Activated CD8-positive, alpha-beta memory T cell treated with anti-CD3 and anti-CD28 coated beads, Interleukin-2, amount 50 U/mL, for 24 hours (primary cell): ENCODE measurements at regions not wholly inside any gene's neighbourhood (a gene's known extent, or its start where the extent isn't known, plus 50 kb on each side); places are given as distances from the start of the nearest gene placed in this dataset.
"Not testable (repeated sequence)": the region's sequence is repeated elsewhere in the genome, so short reads cannot be mapped to it uniquely, and the experiment has no call there.

Experiments
- DNase-seq: peaks from one replicate; pipeline ENCODE4 v3.0.0-alpha.2; 2020; ENCODE audit errors: extremely low read depth

DNA sequence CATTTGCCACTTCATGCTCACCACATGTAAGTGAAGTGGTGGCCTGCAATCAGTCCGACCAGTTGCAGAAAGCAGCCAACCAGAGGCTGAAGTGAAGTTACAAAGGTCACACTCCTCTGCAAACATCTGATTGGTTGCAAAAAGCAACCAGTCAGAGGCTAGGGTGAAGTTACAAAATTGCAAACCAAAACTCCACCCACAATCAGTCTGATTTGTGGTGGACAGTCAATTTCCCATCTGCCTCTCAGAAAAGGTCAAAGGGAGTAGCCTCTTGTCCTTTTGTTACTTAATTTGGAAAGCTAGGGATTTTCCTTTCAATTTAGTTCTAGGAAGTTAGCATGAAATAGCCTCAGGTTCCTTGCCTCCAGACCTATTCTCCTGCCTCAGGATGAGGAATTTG is 185.0 kb downstream of the UXS1 start:
- DNase-seq = no peak

DNA sequence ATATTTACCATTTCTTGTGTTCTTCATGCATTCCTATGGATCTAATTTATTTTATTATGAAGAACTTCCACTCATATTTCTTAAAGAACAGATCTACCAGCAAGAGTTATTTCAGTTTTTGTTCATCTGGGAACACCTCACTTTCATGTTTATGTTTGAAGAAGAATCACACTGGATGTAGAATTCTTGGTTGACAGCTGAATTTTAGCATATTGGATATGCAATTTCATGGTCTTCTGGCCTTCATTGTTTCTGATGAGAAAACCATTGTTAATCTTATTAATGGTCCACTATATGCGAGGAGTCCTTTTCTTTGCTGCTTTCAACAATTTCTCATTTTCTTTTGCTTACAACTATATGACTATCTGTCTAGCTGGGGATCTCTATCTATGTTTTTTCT is 189.2 kb downstream of the UXS1 start:
- DNase-seq = no peak

DNA sequence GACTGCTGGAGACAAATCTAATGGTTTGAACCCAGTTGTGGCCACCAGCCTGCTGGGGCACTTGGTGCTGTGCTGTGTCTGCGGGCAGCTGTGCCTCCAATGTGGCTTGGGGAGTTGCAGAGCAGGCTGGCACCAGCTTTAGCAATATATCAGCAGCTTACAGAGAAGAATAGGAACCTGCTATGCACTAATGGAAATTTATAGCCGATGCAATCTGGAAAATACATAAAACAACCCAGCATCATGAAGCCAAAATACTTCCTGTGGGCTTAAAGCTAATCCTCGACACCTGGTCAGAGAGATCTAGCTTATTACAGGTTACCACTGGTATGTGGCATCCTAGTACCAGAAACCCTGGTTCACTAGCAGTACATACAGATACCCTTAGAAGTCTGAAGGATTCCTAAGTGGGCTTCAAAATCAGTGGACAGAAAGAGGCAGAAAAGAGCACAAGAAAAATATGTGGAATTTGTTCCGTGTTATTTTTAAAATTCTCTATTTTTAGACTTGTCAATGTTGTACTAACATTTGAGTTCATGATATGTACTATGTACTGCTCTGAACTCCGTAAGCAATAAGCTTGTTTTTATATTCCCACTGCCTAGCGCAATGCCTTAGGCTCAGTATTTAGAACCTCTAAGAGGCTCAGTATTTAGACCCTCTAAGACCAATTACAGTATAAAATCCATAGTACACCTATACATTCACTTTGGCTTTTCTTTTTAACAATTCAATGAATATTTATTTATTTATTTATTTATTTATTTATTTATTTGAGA is 194.7 kb downstream of the UXS1 start:
- no peak for DNase-seq

DNA sequence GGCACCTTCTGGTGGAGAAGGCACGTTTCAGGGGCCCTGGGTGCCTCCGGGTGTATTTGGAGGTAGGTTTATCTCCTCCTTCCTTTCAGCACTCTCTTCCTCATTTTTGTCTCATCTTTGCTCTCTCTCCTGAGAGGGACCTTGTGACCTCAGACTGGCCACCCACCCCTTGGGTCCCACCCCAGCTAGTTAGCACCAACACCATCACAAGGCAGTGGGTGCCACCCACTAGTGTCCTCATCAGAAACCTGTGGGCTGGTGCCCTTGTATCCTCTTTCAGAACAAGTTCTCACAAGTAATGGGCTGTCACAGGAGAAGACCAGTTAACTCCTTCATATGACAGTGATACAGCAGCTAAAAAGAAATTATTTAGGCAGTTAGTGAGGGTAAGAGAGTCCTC is 196.4 kb downstream of the UXS1 start:
- DNase-seq = no peak

DNA sequence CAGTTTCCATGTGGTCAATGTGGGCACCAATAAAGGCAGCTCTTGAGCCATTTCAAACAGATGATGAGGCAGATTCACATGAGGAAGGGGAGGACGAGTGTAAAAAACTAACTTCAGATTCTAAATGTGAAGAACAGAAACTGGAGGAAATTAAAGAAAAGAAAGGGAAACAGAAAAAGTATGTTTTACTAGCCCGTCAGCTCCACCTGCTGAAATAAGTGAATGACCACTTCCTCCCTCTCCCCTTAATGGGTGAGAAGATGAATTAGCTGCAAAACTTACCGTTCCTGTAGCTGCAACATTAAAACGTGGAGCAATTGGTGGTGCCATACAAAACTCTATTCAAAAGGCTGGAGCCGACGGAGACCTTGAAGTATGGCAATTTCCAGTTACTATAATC is 203.5 kb downstream of the UXS1 start:
- DNase-seq = no peak

DNA sequence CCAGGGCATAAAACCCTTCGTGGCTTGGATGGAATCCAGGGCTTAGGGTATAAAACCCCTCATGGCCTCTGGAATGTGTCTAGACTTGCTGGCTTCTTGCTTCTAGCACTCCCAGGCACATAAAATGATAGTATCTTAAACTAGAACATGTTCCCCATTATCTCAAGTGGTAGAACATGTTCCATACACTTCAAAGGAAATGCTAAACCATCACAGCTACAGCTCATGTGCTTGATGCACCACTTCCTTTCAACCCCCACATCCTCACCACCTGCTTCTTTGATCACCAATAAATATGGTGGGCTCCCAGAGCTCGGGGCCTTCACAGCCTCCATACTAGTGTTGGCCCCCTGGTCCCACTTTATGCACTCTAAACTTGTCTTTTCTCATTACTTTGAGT is 204.3 kb downstream of the UXS1 start:
- DNase-seq = not testable (repeated sequence)

DNA sequence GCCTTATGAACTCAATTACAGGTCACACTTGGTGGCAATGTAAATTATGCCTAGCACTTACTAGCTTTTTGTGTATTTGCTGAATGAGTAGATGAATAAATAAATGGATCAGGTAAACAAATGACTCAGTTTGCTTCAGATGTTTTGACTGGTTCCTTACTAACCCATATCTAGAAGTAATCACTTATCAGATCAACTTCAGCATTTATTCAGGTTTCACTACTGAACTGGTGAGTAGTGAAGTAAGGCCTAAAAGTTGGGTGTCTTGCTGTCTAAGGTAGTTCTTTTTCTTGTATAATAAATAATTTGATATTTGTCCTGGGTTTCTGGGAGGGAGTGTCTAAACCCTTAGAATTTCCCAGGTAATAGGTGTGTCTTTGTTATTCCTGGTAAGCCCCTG is 205.0 kb downstream of the UXS1 start:
- no peak for DNase-seq

DNA sequence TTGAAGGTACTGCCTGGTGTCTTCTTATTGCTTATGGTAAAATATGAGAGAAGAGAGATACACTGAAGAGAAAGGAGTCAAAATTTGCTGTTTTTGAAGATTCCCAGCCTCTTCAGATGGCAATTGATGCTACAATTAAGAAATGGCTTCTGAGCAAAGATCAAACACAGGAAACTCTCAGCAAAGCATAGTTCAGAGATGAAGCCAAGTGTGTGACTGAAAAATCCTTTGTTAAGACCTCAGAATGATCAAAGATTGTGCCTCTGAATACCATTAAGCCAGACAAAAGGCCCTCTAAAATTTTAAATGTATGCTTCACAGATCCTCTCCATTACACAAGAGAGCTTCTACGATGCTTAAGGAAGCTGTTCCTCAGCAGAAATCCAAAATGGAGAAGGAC is 216.3 kb downstream of the UXS1 start:
- no peak for DNase-seq

DNA sequence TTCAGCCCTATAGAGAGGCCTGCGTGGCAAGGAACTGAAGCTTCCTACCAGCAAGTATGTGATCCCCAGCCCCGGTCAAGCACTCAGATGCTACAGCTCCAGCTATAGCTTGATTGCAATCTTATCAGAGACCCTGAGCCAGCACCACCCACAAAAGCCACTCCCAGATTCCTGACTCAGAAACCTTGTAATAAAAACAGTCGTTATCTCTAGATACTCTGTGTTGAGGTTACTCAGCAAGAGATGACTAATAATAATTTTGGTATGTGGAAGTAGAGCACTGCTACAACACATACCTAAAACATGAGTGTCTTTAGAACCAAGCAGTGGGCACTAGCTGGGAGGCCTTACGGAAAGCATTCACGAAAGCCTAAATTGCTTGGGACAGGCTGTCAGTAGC is 216.9 kb downstream of the UXS1 start:
- DNase-seq = peak; percentile 3

DNA sequence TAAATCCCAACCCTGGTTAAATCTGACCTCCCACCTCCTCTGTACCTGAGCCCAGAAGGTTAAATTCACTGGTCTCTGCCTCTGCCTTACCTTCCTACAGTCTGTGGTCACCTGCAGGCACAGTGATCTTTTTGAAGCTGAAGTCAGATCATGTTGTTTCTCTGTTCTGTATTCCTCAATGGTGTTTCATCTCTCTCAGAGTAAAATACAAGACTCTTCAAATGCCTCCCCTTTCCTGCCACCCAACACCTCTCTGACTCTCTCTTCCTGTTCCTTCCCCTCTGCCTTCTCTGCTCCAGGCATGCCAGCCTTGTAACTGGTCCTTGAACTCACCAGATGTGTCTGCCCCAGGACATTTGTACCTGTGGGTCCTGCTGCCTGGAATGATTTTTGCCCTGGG is 219.3 kb downstream of the UXS1 start:
- DNase-seq = no peak

DNA sequence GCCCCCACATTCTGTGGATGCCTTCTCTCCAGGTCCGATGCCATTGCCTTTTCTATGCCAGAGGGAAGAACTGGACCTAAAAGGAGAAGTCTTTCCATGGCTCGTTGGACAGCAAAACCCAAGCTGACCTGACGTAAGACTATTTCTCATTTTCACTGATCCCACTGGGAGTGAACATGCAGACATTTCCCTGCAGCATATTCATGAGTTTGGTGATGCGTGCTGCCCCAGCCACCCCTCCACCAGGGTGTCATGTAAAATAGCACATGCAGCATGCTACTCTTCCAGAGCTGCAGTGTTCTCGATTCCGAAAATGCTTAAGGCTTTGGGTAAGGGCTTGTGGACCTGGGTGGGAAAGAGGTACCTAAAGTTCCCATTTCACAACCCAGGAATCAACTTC is 221.2 kb downstream of the UXS1 start:
- DNase-seq = no peak

DNA sequence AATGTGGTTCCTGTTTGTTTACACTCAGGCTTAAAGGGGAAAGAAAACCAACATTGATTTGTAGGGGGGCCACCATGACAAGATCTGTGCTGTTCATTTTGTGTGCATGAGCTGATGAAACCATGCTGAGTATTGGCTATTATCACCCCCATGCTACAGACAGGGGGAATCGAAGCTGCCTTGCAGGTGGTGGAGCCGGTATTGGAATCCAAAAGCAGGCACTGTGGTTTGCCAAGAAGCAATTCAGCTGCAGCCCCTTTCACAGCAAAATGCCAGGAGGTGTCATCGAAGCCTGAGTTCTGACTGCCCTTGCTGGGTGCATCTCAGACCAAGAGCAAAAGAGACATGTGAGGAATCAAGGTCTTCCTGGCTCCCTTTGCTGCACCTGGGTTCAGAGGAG is 221.9 kb downstream of the UXS1 start:
- no peak for DNase-seq

DNA sequence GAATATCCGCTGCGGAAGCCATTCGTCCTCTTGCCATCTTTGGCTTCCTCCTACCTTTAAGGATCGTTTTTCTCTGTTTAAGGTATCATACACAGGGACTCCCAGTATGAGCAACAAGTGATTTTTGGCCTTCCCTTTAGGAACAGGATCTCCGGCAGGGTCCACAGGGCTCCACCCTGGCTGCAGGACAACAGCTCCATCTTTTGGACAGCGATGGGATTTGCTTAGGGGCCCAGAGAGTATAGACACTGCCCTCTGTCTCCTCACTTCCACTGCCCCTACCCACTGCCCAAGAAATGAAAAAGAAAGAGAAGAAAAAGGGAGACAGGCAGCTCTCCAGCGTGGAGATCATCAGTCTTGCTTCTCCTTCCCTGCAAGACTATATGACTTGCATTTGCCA is 224.5 kb downstream of the UXS1 start:
- DNase-seq = no peak

DNA sequence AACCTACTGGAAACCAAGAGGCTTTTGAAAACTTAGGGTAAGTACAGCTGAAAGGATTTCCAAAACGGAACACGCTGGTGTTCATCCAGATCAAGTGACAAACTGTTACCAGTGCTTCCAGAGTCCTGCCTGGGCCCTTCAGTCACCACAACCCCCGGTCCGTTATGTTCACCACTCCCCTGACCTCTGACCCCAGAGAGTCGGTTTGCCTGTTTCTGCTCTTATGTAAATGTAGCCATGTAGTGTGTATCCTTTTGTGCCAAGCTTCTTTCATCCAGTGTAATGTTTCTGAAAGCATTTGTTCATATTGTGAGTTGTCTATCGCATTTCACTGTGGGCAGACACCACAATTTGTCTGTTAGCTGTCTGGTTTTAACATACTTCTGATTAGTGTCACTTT is 217.5 kb downstream of the NCK2 start:
- DNase-seq = no peak

DNA sequence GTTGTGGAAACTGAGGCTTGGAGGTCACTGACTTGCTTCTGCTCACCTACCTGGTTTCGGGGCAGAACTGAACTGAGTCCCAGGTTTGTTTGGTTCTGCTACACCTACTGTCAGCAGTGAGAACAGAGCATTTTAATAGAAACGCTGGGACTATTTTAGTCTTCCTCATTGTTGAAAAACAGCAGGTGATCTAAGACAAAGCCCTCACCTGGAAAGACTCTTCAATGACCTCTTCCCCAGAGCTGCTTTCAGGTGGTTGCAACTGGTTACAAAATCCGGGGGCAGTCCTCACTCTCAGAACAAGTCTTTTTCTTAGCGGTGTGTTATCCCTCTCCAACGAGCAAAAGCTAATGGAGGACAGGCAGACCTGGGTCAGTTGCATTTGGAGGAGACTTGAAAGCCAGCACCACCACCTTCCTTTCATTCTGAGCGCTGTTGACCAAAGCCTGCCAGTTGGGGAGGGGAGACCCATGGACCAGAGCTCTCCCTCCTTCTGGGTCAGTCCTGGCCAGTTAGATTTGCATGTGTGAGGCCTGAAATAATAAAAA is 217.0 kb downstream of the NCK2 start:
- no peak for DNase-seq

DNA sequence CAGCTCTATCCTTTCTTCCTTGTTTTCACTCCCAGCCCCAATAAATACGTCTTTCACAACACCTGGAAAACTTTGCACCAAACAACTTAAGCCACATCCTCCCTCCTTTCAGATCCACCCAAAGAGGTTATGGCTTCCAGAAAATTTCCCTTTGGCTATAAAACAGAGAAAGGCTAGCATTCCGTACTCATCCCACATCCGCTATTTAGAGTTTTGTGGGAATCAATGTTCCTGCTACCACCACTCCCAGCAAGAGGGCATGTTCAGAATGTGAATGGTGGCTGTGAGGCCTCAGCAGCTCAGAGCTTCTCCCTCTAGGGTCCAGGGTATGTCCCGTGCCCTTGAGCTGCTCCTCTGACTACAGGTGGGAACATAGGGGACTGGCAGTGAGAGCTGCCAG is 214.6 kb downstream of the NCK2 start:
- DNase-seq = no peak

DNA sequence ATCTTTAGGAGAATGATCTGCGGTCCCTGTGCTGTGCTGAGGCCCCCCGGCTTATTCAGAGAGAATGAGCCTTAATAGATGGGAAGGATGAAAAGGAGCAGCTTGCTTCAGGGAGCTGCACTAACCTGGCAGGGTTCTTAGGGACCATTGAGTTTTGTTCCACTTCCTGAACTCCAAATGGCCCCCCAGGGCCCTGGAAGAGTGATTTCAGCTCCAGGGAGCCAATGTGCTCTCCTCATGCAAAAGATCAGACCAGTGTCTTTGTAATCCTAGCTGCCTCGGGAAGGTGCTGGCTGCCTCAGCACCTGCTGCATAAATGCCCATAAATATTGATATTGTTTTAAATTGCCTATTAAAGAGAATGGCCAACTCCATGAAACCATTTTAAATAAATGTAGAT is 210.2 kb downstream of the NCK2 start:
- no peak for DNase-seq

DNA sequence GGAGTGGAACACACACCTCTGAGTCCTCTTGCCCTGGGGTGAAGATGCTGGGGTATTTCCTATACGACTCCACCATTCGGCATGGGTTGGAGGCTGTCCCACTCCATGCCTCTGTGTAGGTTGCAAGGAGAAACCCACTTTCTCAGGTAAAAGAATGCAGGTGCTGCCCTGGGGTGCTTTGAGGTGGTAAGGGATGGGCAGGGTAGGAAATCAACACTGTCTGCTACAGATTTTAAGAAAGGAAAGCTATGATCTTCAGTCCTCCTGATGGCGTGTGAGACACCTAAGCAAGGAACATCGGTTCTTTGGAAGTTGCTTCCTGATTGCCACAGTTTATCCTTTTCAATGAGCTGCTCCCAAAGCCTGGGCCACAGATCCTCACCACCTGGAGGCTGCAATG is 209.2 kb downstream of the NCK2 start:
- no peak for DNase-seq

DNA sequence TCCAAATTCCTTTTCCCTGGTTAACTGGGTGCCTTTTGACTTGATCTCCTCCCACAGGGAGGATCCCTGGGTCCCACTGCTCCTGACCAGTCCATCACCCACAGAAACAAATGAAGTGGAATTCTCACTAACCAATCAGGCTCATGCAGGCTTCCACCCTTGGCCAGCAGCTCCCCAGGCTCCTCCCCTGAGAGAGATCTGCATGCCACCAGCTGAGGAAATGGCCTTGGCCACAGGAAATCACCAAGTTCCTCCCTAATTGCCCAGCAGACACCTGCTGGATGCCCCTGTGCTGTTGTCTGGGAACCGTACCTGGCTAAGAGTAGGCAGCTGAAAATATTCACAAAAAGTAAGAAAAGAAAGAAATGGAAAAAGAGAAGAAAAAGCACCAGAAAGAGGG is 207.4 kb downstream of the NCK2 start:
- DNase-seq = no peak

DNA sequence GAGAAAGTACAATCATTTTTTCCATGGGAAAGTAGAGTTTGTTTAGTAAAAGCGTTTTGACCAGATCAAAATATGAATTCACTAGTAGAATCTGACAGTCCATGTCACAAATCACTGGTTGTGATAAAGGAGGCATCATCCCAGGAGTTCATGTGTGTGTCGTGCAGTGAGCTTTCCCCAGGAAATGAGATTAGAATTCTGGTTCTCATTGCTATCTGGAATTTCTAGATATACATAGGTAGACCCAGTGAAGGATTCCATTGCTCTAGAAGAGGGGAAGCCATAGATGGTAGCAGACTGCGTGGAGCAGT is 206.6 kb downstream of the NCK2 start:
- DNase-seq = no peak

DNA sequence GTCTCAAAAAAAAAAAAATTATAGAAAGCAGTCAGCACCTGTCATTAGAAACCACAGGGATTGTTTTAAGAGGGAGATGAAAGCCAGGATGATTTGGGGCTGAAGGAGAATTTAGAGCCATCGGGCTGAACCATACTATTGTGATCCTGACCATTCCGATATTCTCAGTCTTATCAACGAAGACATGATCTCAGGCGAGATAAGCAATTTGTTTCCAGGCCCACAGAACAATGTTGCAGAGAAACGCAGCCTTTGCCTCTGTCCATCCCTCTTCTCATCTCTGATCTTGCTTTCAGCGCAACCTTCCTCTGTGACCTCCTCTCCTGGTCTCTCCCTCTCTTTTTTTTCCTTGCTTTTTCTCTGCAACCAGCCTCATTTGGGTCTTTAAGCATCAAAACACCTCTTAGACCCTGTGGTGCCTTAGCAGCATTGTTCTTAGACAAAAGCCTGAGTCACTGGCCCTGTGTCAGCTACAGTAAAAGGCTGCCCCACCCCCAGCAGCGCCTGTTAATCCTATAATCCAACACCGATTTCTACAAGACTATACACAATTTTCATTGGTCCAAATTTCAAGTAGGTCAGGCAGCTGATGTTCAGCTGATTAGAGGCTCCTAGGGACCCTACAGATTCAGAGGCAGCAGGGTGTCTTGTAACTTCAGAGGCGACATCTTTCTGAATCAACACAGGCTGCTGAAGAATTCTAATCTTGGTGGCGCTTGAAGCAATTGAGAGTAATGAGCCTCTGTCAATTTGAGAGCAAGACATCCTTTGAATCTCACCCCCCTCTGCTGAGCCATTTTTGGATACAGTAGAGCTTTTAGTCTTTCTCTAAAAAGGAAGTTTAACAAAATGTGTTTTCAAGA is 206.0 kb downstream of the NCK2 start:
- no peak for DNase-seq

DNA sequence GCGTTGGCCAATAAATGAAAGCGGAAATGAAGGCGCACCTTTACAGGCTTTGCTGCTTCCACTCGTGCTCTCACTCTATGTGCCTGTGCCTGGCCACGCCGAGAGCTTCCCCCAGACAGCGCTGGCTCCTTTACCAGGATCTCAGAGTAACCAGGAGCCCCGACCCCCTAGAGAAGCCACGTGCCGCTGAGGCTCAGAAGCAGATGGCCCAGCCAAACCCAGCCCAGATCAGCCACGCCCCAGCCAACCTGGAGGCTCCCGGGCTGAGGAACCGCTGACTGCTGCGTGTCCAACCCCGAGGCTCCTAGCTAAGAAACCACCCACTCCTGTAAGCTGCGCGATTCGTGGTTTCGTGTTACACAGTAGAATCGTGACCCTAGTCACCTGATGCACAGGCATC is 199.3 kb downstream of the NCK2 start:
- no peak for DNase-seq
